ENCODE measurements at regions not wholly inside any gene's neighbourhood (a gene's known extent, or its start where the extent isn't known, plus 50 kb on each side); places are given as distances from the start of the nearest gene placed in this dataset.
"Not testable (repeated sequence)": the region's sequence is repeated elsewhere in the genome, so short reads cannot be mapped to it uniquely, and the experiment has no call there.

- no peak for TF ChIP-seq EZH2 (IDR thresholded peaks at IDR 0.05; ENCODE audit: insufficient read depth, poor library complexity, severe bottlenecking)
- no peak for TF ChIP-seq EZH2phosphoT487 (IDR thresholded peaks at IDR 0.05; ENCODE audit: insufficient read depth, low read depth)
- no peak overlapping the region for H3K4me2 ChIP-seq (ENCODE audit: unreplicated experiment)
- H3K36me3 ChIP-seq (ENCODE audit: low read depth): no peaks in the 10 kb centered on the region
- WGBS, 2 experiments (ENCODE audit: low coverage in 1 of 2, low lambda C conversion rate in 2 of 2, missing lambda C conversion rate in 2 of 2): 67 to 70% methylated on average over 3 of the region's 3 CpGs
- no peak overlapping the region for H3K27ac ChIP-seq
- DNase-seq: no peak
- H3K9ac ChIP-seq: no peak overlapping the region
- in situ Hi-C loops (cut with MboI): no loop called here
- no peak overlapping the region for H3K4me3 ChIP-seq
- no peaks in the 10 kb centered on the region for H4K20me1 ChIP-seq (ENCODE audit: insufficient read depth)
- no peak overlapping the region for H2AFZ ChIP-seq
- no peaks in the 10 kb centered on the region for H3K4me1 ChIP-seq (ENCODE audit: insufficient read depth)
- no peaks in the 10 kb centered on the region for H3K27me3 ChIP-seq (replicated peaks; ENCODE audit: insufficient read depth)
- no peaks in the 10 kb centered on the region for H3K9me2 ChIP-seq (ENCODE audit: insufficient read depth)
- no peaks in the 10 kb centered on the region for H3K9me3 ChIP-seq (ENCODE audit: low read depth)
- no peaks in the 10 kb centered on the region for H3F3A ChIP-seq (ENCODE audit: insufficient read depth)
- no peaks in the 10 kb centered on the region for H3K79me2 ChIP-seq (ENCODE audit: insufficient read depth)
Measured at GRCh38 chr10:33860552-33860951, 526.1 kb upstream of the NRP1 start.

- Histone ChIP-seq H3K4me3 (no peak overlapping the region), H3K9me3 (ENCODE audit: low read depth) (no peaks in the 10 kb centered on the region), H3K4me1 (ENCODE audit: insufficient read depth) (no peaks in the 10 kb centered on the region), H3K79me2 (ENCODE audit: insufficient read depth) (no peaks in the 10 kb centered on the region), H3K9me2 (ENCODE audit: insufficient read depth) (no peaks in the 10 kb centered on the region), H4K20me1 (ENCODE audit: insufficient read depth) (no peaks in the 10 kb centered on the region), H3K27ac (no peak overlapping the region), H3K4me2 (ENCODE audit: unreplicated experiment) (no peak overlapping the region), H3K36me3 (ENCODE audit: low read depth) (no peaks in the 10 kb centered on the region), H3K9ac (no peak overlapping the region), H3F3A (ENCODE audit: insufficient read depth) (no peaks in the 10 kb centered on the region), H2AFZ (no peak overlapping the region), H3K27me3 (replicated peaks; ENCODE audit: insufficient read depth) (no peaks in the 10 kb centered on the region)
- in situ Hi-C loops (cut with MboI): no loop called here
- WGBS, 2 experiments (ENCODE audit: low coverage in 1 of 2, low lambda C conversion rate in 2 of 2, missing lambda C conversion rate in 2 of 2): 47 to 48% methylated on average over 6 of the region's 6 CpGs
- no peak for TF ChIP-seq EZH2phosphoT487 (IDR thresholded peaks at IDR 0.05; ENCODE audit: insufficient read depth, low read depth)
- no peak for TF ChIP-seq EZH2 (IDR thresholded peaks at IDR 0.05; ENCODE audit: insufficient read depth, poor library complexity, severe bottlenecking)
- DNase-seq: peak; percentile 24
Measured at GRCh38 chr10:33859319-33860022, 525.0 kb upstream of the NRP1 start.

- WGBS, 2 experiments (ENCODE audit: low coverage in 1 of 2, low lambda C conversion rate in 2 of 2, missing lambda C conversion rate in 2 of 2): 79% methylated on average over 4 of the region's 4 CpGs
- Histone ChIP-seq H3K9me2 (ENCODE audit: insufficient read depth) (no peaks in the 10 kb centered on the region), H2AFZ (no peak overlapping the region), H3K27me3 (replicated peaks; ENCODE audit: insufficient read depth) (no peaks in the 10 kb centered on the region), H3K4me1 (ENCODE audit: insufficient read depth) (no peaks in the 10 kb centered on the region), H3K9me3 (ENCODE audit: low read depth) (no peaks in the 10 kb centered on the region), H3K79me2 (ENCODE audit: insufficient read depth) (no peaks in the 10 kb centered on the region), H3K27ac (no peak overlapping the region), H3K36me3 (ENCODE audit: low read depth) (no peaks in the 10 kb centered on the region), H3K4me3 (no peak overlapping the region), H3F3A (ENCODE audit: insufficient read depth) (no peaks in the 10 kb centered on the region), H3K4me2 (ENCODE audit: unreplicated experiment) (no peak overlapping the region), H4K20me1 (ENCODE audit: insufficient read depth) (no peaks in the 10 kb centered on the region), H3K9ac (no peak overlapping the region)
- in situ Hi-C loops (cut with MboI): no loop called here
- DNase-seq: no peak
- TF ChIP-seq EZH2phosphoT487 (IDR thresholded peaks at IDR 0.05; ENCODE audit: insufficient read depth, low read depth) (no peak), EZH2 (IDR thresholded peaks at IDR 0.05; ENCODE audit: insufficient read depth, poor library complexity, severe bottlenecking) (no peak)
Measured at GRCh38 chr10:33858326-33858725, 523.9 kb upstream of the NRP1 start.

- H3K27ac ChIP-seq; H4K20me1 ChIP-seq (ENCODE audit: insufficient read depth); H3K79me2 ChIP-seq (ENCODE audit: insufficient read depth); H3K9me3 ChIP-seq (ENCODE audit: low read depth); H3K9ac ChIP-seq; H3K27me3 ChIP-seq (replicated peaks; ENCODE audit: insufficient read depth); H3F3A ChIP-seq (ENCODE audit: insufficient read depth); DNase-seq; H3K4me1 ChIP-seq (ENCODE audit: insufficient read depth); H3K4me3 ChIP-seq; H3K9me2 ChIP-seq (ENCODE audit: insufficient read depth); H3K36me3 ChIP-seq (ENCODE audit: low read depth); H2AFZ ChIP-seq; H3K4me2 ChIP-seq (ENCODE audit: unreplicated experiment); in situ Hi-C loops (cut with MboI): not testable (repeated sequence)
- 77 to 86% methylated on average over 7 of the region's 7 CpGs for WGBS, 2 experiments (ENCODE audit: low coverage in 1 of 2, low lambda C conversion rate in 2 of 2, missing lambda C conversion rate in 2 of 2)
Measured at GRCh38 chr10:33853221-33853620, 518.8 kb upstream of the NRP1 start.

GRCh38 chr10:33843379-33843778, 508.9 kb upstream of the NRP1 start:
- H3K4me3 ChIP-seq: no peak overlapping the region
- in situ Hi-C loops (cut with MboI): no loop called here
- no peak overlapping the region for H3K9ac ChIP-seq
- no peak overlapping the region for H2AFZ ChIP-seq
- no peaks in the 10 kb centered on the region for H3K9me2 ChIP-seq (ENCODE audit: insufficient read depth)
- H3K36me3 ChIP-seq (ENCODE audit: low read depth): no peaks in the 10 kb centered on the region
- no peaks in the 10 kb centered on the region for H3K9me3 ChIP-seq (ENCODE audit: low read depth)
- no peaks in the 10 kb centered on the region for H3F3A ChIP-seq (ENCODE audit: insufficient read depth)
- 57 to 64% methylated on average over 3 of the region's 3 CpGs for WGBS, 2 experiments (ENCODE audit: low coverage in 1 of 2, low lambda C conversion rate in 2 of 2, missing lambda C conversion rate in 2 of 2)
- H3K27me3 ChIP-seq (replicated peaks; ENCODE audit: insufficient read depth): no peaks in the 10 kb centered on the region
- no peak overlapping the region for H3K27ac ChIP-seq
- no peaks in the 10 kb centered on the region for H4K20me1 ChIP-seq (ENCODE audit: insufficient read depth)
- no peak for DNase-seq
- no peaks in the 10 kb centered on the region for H3K79me2 ChIP-seq (ENCODE audit: insufficient read depth)
- H3K4me2 ChIP-seq (ENCODE audit: unreplicated experiment): no peak overlapping the region
- H3K4me1 ChIP-seq (ENCODE audit: insufficient read depth): no peaks in the 10 kb centered on the region
- TF ChIP-seq EZH2 (IDR thresholded peaks at IDR 0.05; ENCODE audit: insufficient read depth, poor library complexity, severe bottlenecking): no peak
- no peak for TF ChIP-seq EZH2phosphoT487 (IDR thresholded peaks at IDR 0.05; ENCODE audit: insufficient read depth, low read depth)
